HG02870 (cell line): ENCODE measurements at regions not wholly inside any gene's neighbourhood (a gene's known extent, or its start where the extent isn't known, plus 50 kb on each side); places are given as distances from the start of the nearest gene placed in this dataset.

ENCODE experiments used
- ATAC-seq: cut with Tn5 transposase; IDR thresholded peaks from one replicate; pipeline ENCODE4 v1.9.1; 2021; ENCODE audit warnings: mild to moderate bottlenecking, moderate library complexity; ENCODE audit not compliant: unreplicated experiment

GRCh38 chr9:120221844-120222243, 358.1 kb downstream of the CDK5RAP2 start:
- no peak for ATAC-seq

- ATAC-seq, result no peak
Measured at GRCh38 chr9:120214332-120214731, 365.6 kb downstream of the CDK5RAP2 start.

- ATAC-seq, result peak; percentile 32
Measured at GRCh38 chr9:120212853-120213200, 367.1 kb downstream of the CDK5RAP2 start.

- ATAC-seq, result peak; percentile 90
Measured at GRCh38 chr9:120212153-120212852, 367.7 kb downstream of the CDK5RAP2 start.

GRCh38 chr9:120210274-120210673, 369.7 kb downstream of the CDK5RAP2 start:
- ATAC-seq, result no peak

GRCh38 chr9:120202856-120203654, 376.9 kb downstream of the CDK5RAP2 start:
- no peak for ATAC-seq

GRCh38 chr9:120198027-120198426, 381.9 kb downstream of the CDK5RAP2 start:
- ATAC-seq, result no peak

GRCh38 chr9:120197605-120198004, 382.4 kb downstream of the CDK5RAP2 start:
- ATAC-seq, result no peak

GRCh38 chr9:120191141-120191540, 388.8 kb downstream of the CDK5RAP2 start:
- ATAC-seq, result no peak

- no peak for ATAC-seq
Measured at GRCh38 chr9:120187758-120188157, 392.2 kb downstream of the CDK5RAP2 start.

GRCh38 chr9:120186276-120186675, 393.7 kb downstream of the CDK5RAP2 start:
- no peak for ATAC-seq

- ATAC-seq, result no peak
Measured at GRCh38 chr9:120184266-120184665, 395.7 kb downstream of the CDK5RAP2 start.

GRCh38 chr9:120183615-120184014, 396.4 kb downstream of the CDK5RAP2 start:
- no peak for ATAC-seq

- no peak for ATAC-seq
Measured at GRCh38 chr9:120182011-120182410, 398.0 kb downstream of the CDK5RAP2 start.

- ATAC-seq, result no peak
Measured at GRCh38 chr9:120177121-120177520, 402.8 kb downstream of the CDK5RAP2 start.

- ATAC-seq, result no peak
Measured at GRCh38 chr9:120175031-120175430, 404.9 kb downstream of the CDK5RAP2 start.

- ATAC-seq, result no peak
Measured at GRCh38 chr9:120161776-120162175, 418.2 kb downstream of the CDK5RAP2 start.

- no peak for ATAC-seq
Measured at GRCh38 chr9:120158221-120158620, 421.7 kb downstream of the CDK5RAP2 start.

GRCh38 chr9:120156376-120156775, 423.6 kb downstream of the CDK5RAP2 start:
- ATAC-seq, result no peak

GRCh38 chr9:120153258-120153657, 426.7 kb downstream of the CDK5RAP2 start:
- no peak for ATAC-seq

GRCh38 chr9:120152295-120152694, 427.7 kb downstream of the CDK5RAP2 start:
- ATAC-seq, result no peak

- no peak for ATAC-seq
Measured at GRCh38 chr9:120151806-120152205, 428.2 kb downstream of the CDK5RAP2 start.
